Erythroblast (primary cell): ENCODE measurements at regions not wholly inside any gene's neighbourhood (a gene's known extent, or its start where the extent isn't known, plus 50 kb on each side); places are given as distances from the start of the nearest gene placed in this dataset.

Source experiments
- DNase-seq, 2 experiments: peaks; one replicate each; lab custom pipeline; 2025; lab: John Stamatoyannopoulos, UW
- GATA1 ChIP-seq: IDR thresholded peaks from 2 replicates; pipeline ENCODE4 v1.6.1; 2011; ENCODE audit warnings: low read depth, mild to moderate bottlenecking, control low read depth, low read length, moderate library complexity
- POLR2A ChIP-seq: IDR thresholded peaks from 2 replicates; pipeline ENCODE4 v1.6.1; 2011; ENCODE audit warnings: mild to moderate bottlenecking, low read length

DNA sequence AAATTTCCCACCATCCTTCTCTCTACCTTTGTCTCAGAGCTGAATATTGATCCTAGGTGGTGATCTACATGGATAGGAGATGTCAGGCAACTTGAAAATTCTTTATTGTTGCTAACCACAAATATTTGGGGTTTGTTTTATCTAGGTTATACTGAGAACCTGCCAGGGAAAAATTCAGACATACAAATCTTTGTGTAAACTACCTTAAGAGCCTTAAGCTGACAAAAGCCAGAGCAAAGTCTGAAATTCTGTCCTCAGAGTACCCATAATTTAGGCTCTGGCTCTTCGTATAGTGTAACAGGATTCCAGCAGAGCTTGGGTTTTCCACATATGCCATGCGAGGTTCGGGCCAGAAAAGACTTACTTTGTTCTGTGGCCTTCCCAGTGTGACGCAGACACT lies 406.7 kb upstream of the MAF start:
- no peak for TF ChIP-seq POLR2A
- TF ChIP-seq GATA1: no peak

DNA sequence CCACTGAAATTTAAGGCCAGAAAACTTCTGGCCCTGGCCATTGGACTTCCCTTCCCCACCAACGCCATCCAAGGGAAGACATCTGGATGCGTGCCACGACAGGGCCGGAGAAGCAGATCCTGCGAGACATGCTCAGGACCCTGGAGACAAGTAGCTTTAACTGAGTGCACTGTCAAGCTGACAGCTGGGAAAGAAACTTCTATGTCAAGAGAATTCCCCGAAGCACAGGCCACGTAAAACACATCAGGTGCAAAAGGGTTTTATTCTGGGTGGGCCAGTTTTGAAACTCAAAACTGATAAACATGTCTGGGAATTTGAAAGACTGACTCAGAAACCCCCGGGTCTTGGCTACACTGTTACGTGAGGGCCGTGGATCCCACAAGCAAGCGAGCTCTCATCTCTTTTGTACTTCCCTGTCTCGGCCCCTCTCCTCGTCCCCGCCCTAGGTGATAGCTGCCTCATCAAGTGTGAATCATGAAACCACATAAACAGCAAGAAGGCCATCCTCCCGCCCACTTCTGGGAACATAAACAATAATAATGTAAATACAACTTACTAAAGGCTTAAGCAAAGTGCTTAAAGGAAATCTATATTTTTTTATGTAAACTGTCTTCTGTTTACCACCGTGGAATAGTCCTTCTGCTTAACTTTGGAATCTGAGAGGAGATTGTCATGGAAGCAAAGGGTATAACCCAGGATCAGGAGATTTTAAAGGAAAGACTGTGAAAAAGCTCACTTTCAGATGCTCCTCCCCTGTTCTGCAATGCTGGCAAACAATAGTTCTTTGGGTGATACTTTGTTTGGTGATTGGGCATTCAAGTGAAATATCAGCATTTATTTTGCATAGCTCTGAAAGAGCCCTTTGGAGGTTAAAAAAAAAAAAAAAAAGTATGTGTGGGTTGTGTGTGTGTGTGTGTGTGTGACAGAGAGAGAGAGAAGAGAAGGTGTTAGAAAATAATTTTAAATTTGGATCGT lies 406.0 kb upstream of the MAF start:
- peak in 1 of 2 experiments; percentile 6 for DNase-seq
- TF ChIP-seq GATA1 (no peak), POLR2A (no peak)

More for the DNA sequence above, 406.7 kb upstream of the MAF start:
- no peak for DNase-seq

DNA sequence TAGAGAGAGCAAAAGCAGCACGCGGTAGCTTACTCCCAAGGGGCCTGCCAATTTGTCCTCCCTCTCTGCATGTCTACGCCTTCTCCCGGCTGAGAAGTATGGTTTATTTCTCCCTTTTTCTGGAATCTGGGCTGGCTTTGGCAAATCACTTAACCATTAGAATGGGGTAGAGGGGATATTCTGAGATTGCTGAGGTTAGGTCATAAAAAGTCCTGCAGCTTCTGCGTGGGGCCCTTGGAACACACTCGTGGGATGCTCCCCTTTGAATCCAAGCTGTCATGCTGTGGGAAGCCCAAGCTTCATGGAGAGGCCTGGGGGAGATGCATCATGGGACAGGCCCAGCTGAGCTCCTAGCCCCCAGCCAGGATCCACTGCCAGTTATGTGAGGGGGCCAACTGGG lies 403.6 kb upstream of the MAF start:
- DNase-seq: no peak
- TF ChIP-seq GATA1 (no peak), POLR2A (no peak)

DNA sequence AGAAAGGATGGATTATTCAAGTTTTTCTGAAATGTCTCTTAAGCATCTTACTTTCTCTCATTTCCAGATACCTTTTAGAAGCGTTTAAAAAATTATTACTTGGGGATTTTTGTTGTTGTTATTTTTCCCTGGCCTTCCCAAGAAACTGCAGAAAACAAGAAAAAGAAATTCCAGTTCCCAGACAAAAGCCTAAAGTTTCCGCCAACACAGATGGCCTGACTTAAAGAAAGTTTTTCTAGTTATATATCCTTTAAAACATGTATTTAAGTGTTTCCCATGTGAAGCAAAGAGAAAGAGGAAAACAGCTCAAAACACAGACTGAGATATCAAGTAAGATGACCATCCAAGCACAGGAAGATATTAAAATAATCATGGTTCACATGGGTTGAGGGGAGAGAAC lies 401.7 kb upstream of the MAF start:
- TF ChIP-seq POLR2A (no peak), GATA1 (no peak)
- DNase-seq: no peak

DNA sequence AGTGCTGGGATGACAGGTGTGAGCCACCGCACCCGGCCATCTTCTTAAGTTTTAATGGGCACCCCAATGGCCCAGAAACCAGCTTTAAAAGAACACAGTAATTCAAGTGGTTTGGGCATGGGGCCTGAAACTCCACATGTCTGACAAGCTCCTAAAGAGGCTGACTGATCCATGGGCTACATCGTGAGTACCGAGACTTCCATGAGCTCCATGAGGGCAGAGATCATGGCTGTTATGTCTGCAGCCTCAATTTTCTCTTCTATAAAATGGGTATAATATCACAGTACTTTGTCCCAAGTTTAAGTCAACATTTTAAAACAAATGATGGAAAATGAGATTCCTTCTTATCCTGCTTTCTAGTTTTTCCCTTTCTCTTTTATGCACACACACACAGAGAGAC lies 397.6 kb upstream of the MAF start:
- TF ChIP-seq GATA1: no peak
- DNase-seq: no peak

DNA sequence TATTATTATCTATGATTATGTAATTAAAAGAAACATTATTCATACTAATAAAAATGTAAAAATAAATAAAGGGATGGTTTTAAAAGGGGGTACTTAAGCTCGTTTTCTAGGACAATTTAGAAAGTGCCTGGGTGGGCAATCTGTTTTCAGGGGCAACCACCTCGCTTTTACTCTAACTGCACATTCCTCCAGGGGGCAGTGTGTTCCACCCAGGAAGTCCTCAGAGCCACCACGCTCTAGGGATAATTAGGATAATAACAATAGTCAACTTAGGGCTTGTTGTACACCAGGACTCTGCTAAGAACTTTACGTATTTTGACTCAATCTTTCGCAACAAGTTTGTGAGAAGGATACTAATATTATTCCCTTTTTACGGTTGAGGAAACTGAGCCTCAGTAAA lies 396.7 kb upstream of the MAF start:
- TF ChIP-seq GATA1: no peak
- no peak for TF ChIP-seq POLR2A

DNA sequence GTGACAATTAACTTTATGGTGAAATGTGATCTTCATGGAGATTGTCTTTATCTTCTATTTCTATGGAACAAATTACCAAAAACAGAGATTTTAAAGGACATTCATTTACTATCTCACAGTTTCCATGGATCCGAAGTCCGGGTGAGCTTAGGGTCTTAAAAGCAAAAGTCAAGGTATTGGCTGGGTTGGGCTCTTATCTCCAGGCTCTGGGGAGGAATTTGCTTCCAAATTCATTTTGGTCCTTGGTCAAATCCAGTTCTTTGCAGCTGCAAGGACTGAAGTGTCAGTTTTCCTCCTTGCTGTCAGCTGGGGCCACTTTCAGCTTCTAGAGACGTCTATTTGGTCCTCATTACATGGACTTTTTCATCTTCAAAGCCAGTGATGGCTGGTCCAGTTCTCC lies 395.8 kb upstream of the MAF start:
- no peak for DNase-seq
- TF ChIP-seq GATA1 (no peak), POLR2A (no peak)

More for the DNA sequence above, 396.7 kb upstream of the MAF start:
- DNase-seq: peak; percentile 10 to 49

DNA sequence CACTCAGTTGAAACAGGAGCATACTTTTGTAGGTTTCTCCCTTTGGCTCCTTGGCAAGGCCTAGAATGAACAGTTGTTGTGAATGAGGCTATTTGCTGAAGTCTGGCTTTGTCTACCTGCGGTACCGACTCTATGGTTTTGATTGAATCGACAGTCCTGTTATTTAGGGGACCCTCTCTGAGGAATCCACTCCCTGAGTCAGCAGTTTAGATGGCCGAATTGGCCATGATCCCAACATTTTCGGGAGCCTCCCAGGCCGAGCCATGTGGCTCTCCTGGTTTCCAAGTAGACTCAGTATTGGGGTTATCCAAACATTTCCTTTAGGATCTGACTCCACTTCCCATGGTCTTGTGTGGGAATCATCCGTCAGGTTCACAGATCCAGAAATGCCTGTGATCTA lies 394.8 kb upstream of the MAF start:
- no peak for TF ChIP-seq POLR2A
- no peak for TF ChIP-seq GATA1
- no peak for DNase-seq

DNA sequence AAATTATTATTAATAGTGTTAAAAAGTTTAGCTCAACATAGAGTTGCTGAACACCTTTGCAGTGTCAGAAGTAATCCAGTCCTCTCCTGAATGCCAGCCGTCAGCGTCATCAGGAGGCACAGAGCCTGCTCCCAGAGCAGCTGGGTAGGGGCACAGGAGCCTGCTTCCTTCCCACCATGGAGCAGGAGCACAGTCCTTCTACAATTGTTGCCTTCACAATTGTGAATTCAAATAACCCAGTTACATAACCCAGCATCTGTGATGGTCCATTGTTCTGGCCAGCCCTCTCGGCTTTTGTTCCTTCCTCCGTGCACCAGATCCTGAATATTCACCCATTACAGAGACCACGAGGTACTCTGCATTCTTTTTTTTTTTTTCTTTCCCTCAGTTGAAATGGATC lies 393.9 kb upstream of the MAF start:
- no peak for DNase-seq
- TF ChIP-seq POLR2A (no peak), GATA1 (no peak)

DNA sequence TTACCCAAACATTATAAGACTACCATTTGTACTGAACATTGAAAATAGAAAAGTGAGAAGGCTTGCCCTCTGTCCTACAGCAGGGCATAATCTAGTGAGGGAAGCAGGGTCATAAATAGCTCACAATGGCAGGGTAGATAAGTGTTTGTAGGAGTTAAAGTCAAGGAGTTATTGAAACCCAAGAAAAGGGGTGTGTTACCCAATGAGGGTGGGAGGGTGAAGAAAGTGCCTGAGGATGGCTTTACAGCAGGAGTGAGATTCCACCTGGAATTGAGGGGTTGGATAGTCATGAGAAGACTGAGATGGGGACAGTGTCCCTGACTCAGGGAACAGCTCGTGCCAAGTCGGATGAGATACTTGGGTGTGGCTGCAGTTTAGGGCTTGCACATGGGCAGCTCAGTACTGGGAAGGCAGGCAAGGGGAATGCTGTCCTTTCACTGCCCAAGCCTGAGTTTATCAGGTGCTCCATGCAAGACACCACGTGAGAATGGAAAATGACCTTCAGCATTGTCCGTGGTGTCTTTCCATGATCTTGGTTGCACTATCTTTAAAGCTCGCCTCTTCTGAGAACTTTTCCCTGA lies 393.2 kb upstream of the MAF start:
- no peak for DNase-seq
- TF ChIP-seq GATA1 (no peak), POLR2A (no peak)

DNA sequence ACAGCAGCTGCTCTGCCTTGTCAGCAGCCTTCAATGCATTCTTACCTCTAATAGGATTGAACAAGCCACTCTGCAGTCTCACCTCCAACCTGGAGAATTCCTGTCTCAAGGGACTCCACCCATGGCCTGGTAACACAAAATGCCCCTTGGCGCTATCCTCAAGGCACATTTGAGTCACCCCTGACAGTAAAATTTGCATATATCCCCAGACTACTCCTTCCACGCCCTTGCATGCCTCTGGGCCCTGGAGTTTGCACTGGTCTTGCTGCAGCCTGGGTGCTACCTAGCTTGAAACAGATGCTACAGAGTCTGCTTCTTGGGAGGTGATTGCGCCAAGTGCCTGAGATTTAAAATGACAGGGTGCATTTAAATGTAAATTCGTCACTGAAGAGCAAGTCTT lies 391.4 kb upstream of the MAF start:
- no peak for DNase-seq
- TF ChIP-seq GATA1 (no peak), POLR2A (no peak)

DNA sequence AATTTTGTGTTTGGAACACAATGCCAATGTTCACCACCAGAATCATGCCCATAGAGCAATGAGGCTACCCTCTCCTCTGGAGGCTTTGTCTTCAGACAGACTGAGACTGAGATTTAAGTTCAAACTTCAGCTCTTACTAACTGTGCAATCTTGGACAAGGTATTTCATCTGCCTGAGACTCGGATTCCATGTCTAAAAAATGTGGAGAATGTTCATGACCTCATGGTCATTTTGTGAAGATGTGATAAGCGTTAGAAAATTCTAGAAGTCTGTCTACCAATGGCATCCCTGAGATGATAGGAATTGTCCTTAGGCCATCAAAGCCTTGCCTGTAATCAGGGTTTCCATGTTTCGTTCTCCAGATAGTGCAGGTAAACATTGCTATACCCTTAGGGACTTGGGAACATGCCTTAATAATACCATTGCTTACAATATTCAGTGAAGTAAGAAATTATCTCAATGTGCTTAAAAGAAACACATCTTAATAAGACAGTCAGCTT lies 388.2 kb upstream of the MAF start:
- no peak for DNase-seq
- TF ChIP-seq GATA1: no peak
- TF ChIP-seq POLR2A: no peak

DNA sequence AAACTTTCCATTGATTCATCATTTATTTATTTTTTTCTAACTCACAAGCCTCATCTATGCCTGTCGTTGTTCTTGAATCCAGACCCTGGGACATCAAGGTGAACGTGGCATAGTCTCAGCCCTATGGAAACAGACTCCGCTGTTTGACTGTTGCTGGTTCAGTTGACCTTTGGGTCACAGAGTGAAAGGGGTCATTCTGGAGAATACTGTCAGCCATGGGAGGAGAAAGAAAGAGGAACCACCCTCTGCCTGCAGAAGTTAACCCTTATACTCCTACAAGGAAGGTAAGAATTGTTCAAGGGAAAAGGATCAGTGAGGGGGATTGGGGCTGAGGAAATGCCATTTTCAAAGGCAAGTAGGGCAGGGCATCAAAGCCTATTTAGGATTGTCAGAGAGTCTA lies 387.6 kb upstream of the MAF start:
- DNase-seq: no peak
- TF ChIP-seq GATA1 (no peak), POLR2A (no peak)

DNA sequence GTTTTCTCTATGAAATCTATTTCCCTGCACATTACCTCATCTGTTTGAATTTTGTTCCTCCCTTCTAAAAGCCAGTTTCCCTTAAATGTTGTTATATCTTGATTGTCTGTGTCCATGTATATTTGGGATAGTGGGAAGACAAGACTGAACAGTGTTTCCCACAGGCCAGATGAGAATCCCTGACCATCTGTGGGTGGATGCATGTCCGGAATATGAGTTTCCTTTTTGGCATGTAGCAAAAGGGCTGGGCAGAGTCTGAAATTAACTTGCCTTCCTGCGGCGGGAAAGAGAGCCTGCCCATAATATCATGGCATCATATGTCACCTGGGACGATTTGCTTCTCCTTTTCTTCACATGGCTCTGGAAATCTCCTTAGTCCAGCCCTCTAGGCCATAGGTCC lies 385.8 kb upstream of the MAF start:
- TF ChIP-seq POLR2A: no peak
- TF ChIP-seq GATA1: no peak
- DNase-seq: no peak
